Subcutaneous abdominal adipose tissue (tissue), 5 donors: ENCODE measurements at regions not wholly inside any gene's neighbourhood (a gene's known extent, or its start where the extent isn't known, plus 50 kb on each side); places are given as distances from the start of the nearest gene placed in this dataset.

Experiments
- H3K27ac ChIP-seq: one replicate; pipeline ENCODE4 v1.7.0; 2013; ENCODE audit warnings: low read depth, mild to moderate bottlenecking, inconsistent platforms, low read length, moderate library complexity
- H3K27me3 ChIP-seq, 5 donors: one replicate each; pipeline ENCODE4 v1.7.0; 2013; ENCODE audit warnings: low read length in 5 of 5, inconsistent platforms in 1 of 5; ENCODE audit not compliant: control insufficient read depth in 5 of 5, insufficient read depth in 4 of 5
- H3K36me3 ChIP-seq, 5 donors: one replicate each; pipeline ENCODE4 v1.7.0; 2013; ENCODE audit warnings: low read length in 5 of 5; ENCODE audit not compliant: control insufficient read depth in 5 of 5, insufficient read depth in 5 of 5
- H3K4me1 ChIP-seq, 5 donors: one replicate each; pipeline ENCODE4 v1.7.0; 2013; ENCODE audit warnings: low read length in 5 of 5, mild to moderate bottlenecking in 3 of 5, moderate library complexity in 1 of 5; ENCODE audit not compliant: control insufficient read depth in 5 of 5, insufficient read depth in 5 of 5
- H3K4me3 ChIP-seq, 5 donors: one replicate each; pipeline ENCODE4 v1.7.0; 2013; ENCODE audit warnings: low read length in 5 of 5, low read depth in 1 of 5
- H3K9ac ChIP-seq, 5 donors: one replicate each; pipeline ENCODE4 v1.7.0; 2013; ENCODE audit warnings: low read length in 5 of 5, mild to moderate bottlenecking in 4 of 5, moderate library complexity in 3 of 5
- H3K9me3 ChIP-seq, 5 donors: one replicate each; pipeline ENCODE4 v1.7.0; 2013; ENCODE audit warnings: low read length in 5 of 5; ENCODE audit not compliant: control insufficient read depth in 5 of 5
- donor health status: healthy.
- donor health status: healthy.
- donor health status: healthy.
- donor health status: healthy.
- donor health status: healthy.

- Histone ChIP-seq H3K36me3 (no peaks in the 10 kb centered on the region), H3K27ac (no peak overlapping the region), H3K4me1 (no peaks in the 10 kb centered on the region), H3K9me3 (no peaks in the 10 kb centered on the region), H3K9ac (no peak overlapping the region), H3K4me3 (no peak overlapping the region), H3K27me3 (no peaks in the 10 kb centered on the region)
Measured at GRCh38 chr21:23475281-23476219, 2131.7 kb downstream of the MRPL39 start.

- Histone ChIP-seq H3K4me1 (no peaks in the 10 kb centered on the region), H3K36me3 (no peaks in the 10 kb centered on the region), H3K27ac (no peak overlapping the region), H3K27me3 (no peaks in the 10 kb centered on the region), H3K4me3 (no peak overlapping the region), H3K9me3 (no peaks in the 10 kb centered on the region), H3K9ac (no peak overlapping the region)
Measured at GRCh38 chr21:23471877-23472276, 2135.4 kb downstream of the MRPL39 start.

GRCh38 chr21:23463365-23463764 is 2143.9 kb downstream of the MRPL39 start:
- H3K36me3 ChIP-seq = no peaks in the 10 kb centered on the region
- no peaks in the 10 kb centered on the region for H3K9me3 ChIP-seq
- no peak overlapping the region for H3K27ac ChIP-seq
- H3K9ac ChIP-seq = no peak overlapping the region
- no peaks in the 10 kb centered on the region for H3K27me3 ChIP-seq
- no peak overlapping the region for H3K4me3 ChIP-seq
- no peaks in the 10 kb centered on the region for H3K4me1 ChIP-seq

GRCh38 chr21:23455676-23456075 is 2151.6 kb downstream of the MRPL39 start:
- Histone ChIP-seq H3K9me3 (no peaks in the 10 kb centered on the region), H3K36me3 (no peaks in the 10 kb centered on the region), H3K4me3 (no peak overlapping the region), H3K27me3 (peaks cover 0 to 3% (median 0%) of the 10 kb centered on the region in 5 donors), H3K9ac (no peak overlapping the region), H3K4me1 (no peaks in the 10 kb centered on the region), H3K27ac (no peak overlapping the region)

- Histone ChIP-seq H3K36me3 (no peaks in the 10 kb centered on the region), H3K9me3 (no peaks in the 10 kb centered on the region), H3K27ac (no peak overlapping the region), H3K27me3 (peaks cover 0 to 3% (median 0%) of the 10 kb centered on the region in 5 donors), H3K4me1 (no peaks in the 10 kb centered on the region), H3K4me3 (no peak overlapping the region), H3K9ac (no peak overlapping the region)
Measured at GRCh38 chr21:23452384-23453083, 2154.7 kb downstream of the MRPL39 start.

- Histone ChIP-seq H3K4me3 (no peak overlapping the region), H3K27ac (no peak overlapping the region), H3K27me3 (no peaks in the 10 kb centered on the region), H3K9ac (no peak overlapping the region), H3K9me3 (no peaks in the 10 kb centered on the region), H3K36me3 (no peaks in the 10 kb centered on the region), H3K4me1 (no peaks in the 10 kb centered on the region)
Measured at GRCh38 chr21:23445307-23445706, 2162.0 kb downstream of the MRPL39 start.

GRCh38 chr21:23438081-23438480 is 2169.2 kb downstream of the MRPL39 start:
- Histone ChIP-seq H3K27me3 (no peaks in the 10 kb centered on the region), H3K36me3 (no peaks in the 10 kb centered on the region), H3K4me3 (no peak overlapping the region), H3K4me1 (no peaks in the 10 kb centered on the region), H3K27ac (no peak overlapping the region), H3K9ac (no peak overlapping the region), H3K9me3 (no peaks in the 10 kb centered on the region)

GRCh38 chr21:23402929-23403520 is 2204.3 kb downstream of the MRPL39 start:
- Histone ChIP-seq H3K4me1 (no peaks in the 10 kb centered on the region), H3K9ac (no peak overlapping the region), H3K9me3 (no peaks in the 10 kb centered on the region), H3K27me3 (no peaks in the 10 kb centered on the region), H3K36me3 (no peaks in the 10 kb centered on the region), H3K27ac (no peak overlapping the region), H3K4me3 (no peak overlapping the region)

GRCh38 chr21:23401278-23401677 is 2206.0 kb downstream of the MRPL39 start:
- H3K27me3 ChIP-seq = no peaks in the 10 kb centered on the region
- no peaks in the 10 kb centered on the region for H3K36me3 ChIP-seq
- no peak overlapping the region for H3K9ac ChIP-seq
- H3K9me3 ChIP-seq = no peaks in the 10 kb centered on the region
- no peak overlapping the region for H3K27ac ChIP-seq
- H3K4me1 ChIP-seq = no peaks in the 10 kb centered on the region
- no peak overlapping the region for H3K4me3 ChIP-seq

- H3K9me3 ChIP-seq = no peaks in the 10 kb centered on the region
- no peak overlapping the region for H3K9ac ChIP-seq
- no peak overlapping the region for H3K4me3 ChIP-seq
- no peaks in the 10 kb centered on the region for H3K27me3 ChIP-seq
- no peaks in the 10 kb centered on the region for H3K36me3 ChIP-seq
- no peaks in the 10 kb centered on the region for H3K4me1 ChIP-seq
- no peak overlapping the region for H3K27ac ChIP-seq
Measured at GRCh38 chr21:23398726-23399125, 2208.6 kb downstream of the MRPL39 start.
